ENCODE measurements at regions not wholly inside any gene's neighbourhood (a gene's known extent, or its start where the extent isn't known, plus 50 kb on each side); places are given as distances from the start of the nearest gene placed in this dataset.
A peak's percentile ranks its signal among the peaks of the same experiment; 100 is the strongest.
"Not testable (repeated sequence)": the region's sequence is repeated elsewhere in the genome, so short reads cannot be mapped to it uniquely, and the experiment has no call there.

DNA sequence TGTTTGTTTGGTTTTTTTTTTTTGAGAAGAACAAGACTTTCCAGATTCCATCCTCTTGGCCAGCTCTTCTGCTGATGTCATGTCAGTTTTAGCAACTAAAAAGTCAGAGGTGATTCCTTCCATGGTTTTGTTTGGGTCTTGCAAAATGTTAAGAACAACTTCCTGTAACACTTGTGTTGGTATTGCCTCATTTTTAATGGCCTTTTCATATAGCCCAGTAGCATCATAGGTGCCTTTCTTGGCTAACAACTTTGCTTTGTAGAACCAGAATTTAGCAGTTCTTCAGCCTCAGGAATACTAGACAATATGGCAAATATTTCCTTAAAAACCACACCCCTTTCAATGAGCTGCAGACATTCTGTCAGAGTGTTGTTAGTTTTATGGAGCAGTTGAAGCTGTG is 99.5 kb upstream of the SIRPG start:
- TF ChIP-seq, protein P1, sequence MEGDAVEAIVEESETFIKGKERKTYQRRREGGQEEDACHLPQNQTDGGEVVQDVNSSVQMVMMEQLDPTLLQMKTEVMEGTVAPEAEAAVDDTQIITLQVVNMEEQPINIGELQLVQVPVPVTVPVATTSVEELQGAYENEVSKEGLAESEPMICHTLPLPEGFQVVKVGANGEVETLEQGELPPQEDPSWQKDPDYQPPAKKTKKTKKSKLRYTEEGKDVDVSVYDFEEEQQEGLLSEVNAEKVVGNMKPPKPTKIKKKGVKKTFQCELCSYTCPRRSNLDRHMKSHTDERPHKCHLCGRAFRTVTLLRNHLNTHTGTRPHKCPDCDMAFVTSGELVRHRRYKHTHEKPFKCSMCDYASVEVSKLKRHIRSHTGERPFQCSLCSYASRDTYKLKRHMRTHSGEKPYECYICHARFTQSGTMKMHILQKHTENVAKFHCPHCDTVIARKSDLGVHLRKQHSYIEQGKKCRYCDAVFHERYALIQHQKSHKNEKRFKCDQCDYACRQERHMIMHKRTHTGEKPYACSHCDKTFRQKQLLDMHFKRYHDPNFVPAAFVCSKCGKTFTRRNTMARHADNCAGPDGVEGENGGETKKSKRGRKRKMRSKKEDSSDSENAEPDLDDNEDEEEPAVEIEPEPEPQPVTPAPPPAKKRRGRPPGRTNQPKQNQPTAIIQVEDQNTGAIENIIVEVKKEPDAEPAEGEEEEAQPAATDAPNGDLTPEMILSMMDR (IDR thresholded peaks at IDR 0.05; ENCODE audit: extremely low read depth, missing control alignments) = no peak
- DNase-seq (ENCODE audit: low spot score) = no peak

- no peak for DNase-seq (ENCODE audit: low spot score)
- TF ChIP-seq, protein P1 (IDR thresholded peaks at IDR 0.05; ENCODE audit: extremely low read depth, missing control alignments) = no peak
These were observed 97.2 kb upstream of the SIRPG start for GRCh38 chr20:1754749-1755148.

DNA sequence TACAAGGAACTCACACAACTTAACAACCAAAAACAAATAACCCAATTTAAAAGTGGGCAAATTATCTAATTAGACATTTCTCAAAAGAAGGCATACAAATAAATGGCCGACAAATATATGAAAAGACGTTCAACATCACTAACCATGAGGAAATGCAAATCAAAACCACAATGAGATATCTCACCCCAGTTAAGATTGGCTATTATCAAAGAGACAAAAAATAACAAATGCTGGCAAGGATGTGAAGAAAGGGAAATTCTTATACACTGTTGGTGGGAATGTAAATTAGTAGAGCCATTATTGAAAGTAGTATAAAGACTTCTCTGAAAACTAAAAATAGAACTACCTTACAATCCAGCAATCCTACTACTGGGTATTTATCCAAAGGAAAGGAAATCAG is 96.7 kb upstream of the SIRPG start:
- TF ChIP-seq, protein P1 (IDR thresholded peaks at IDR 0.05; ENCODE audit: extremely low read depth, missing control alignments) = no peak
- DNase-seq (ENCODE audit: low spot score) = no peak

- no peak for DNase-seq (ENCODE audit: low spot score)
- TF ChIP-seq, protein P1 (IDR thresholded peaks at IDR 0.05; ENCODE audit: extremely low read depth, missing control alignments) = no peak
These were observed 94.5 kb upstream of the SIRPG start for GRCh38 chr20:1752045-1752444.

- DNase-seq (ENCODE audit: low spot score) = no peak
- TF ChIP-seq, protein P1 (IDR thresholded peaks at IDR 0.05; ENCODE audit: extremely low read depth, missing control alignments) = no peak
These were observed 91.2 kb upstream of the SIRPG start for GRCh38 chr20:1748777-1749176.

DNA sequence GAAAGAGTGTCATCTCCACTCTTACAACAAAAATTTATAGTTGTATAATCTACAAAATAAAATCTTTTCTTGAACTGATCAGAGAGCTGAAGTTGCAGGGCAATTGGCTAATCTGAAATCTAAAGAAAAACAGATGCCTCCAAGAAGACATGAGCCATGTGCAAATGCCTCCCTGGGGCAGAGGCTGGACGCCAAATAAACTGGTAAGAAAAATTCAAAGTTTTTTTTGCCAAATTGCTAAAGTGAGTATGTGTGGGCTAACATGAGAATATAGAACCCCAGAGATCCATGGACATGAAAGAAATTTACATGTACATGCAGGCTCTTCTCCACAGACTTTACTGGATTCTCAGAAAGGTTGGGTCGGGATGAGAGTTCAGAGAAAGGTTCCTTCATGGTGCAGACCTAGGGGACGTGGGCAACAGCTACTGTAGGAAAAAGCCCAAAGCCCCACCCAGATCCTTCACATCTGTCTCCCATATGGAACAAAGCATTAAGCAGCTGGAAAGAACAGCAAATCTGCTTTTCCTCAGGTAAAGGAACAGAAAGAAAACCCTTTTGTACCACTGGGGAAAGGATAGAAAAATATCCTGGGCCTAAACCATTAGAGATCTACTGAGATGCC is 90.5 kb upstream of the SIRPG start:
- no peak for DNase-seq (ENCODE audit: low spot score)
- TF ChIP-seq, protein P1 (IDR thresholded peaks at IDR 0.05; ENCODE audit: extremely low read depth, missing control alignments) = no peak

DNA sequence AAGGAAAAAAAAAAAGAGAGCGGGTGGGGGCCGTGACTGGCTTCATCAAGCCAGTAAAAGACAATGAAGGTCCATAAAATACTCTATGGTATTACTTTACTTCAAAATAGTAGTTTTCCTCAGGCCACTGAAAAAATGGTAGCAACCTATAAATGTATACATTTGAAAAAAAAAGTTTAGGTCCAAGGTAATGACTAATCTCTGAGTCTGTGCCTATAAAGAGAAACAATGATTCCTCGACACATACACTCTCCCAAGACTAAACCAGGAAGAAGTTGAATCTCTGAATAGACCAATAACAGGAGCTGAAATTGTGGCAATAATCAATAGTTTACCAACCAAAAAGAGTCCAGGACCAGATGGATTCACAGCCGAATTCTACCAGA is 84.5 kb upstream of the SIRPG start:
- not testable (repeated sequence) for DNase-seq (ENCODE audit: low spot score)

DNA sequence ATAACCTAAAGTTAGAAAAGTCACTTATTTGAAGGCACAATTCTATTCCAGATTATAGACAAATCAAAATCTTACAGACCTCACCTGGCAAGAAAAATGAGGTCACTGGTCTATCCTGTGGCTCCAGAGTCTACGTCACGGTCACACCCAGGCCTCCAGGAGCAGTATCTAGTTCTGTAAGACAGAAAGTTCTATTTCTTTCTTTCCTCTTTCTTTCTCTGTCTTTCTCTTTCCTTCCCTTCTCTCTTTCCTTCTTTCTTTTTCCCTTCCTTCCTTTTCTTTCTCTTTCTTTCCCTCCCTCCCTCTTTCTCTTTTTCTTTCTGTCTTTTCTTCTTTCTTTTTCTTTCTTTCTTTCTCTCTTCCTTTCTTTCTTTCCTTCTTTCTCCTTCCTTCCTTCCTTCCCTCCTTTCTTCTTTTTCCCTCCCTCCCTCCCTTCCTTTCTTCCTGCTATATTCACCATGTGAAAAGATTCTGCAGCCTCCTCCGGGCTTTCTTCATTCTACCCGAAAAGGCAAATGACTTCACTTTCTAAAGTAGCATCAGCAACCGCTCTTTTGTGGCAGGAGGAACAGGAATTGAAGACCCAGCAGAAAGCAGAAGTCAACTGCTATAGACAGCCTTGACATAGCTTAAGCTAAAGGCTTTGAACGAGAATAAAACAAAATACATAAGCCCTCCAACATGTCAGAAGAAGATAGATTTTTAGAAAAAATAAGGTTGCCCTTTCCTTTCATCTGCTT is 83.9 kb upstream of the SIRPG start:
- TF ChIP-seq, protein P1 (IDR thresholded peaks at IDR 0.05; ENCODE audit: extremely low read depth, missing control alignments) = no peak

More for the DNA sequence above, 83.9 kb upstream of the SIRPG start:
- DNase-seq (ENCODE audit: low spot score) = peak; percentile 46

All from GM20000 (cell line).